Esophagus muscularis mucosa (tissue), 3 donors: ENCODE measurements at regions not wholly inside any gene's neighbourhood (a gene's known extent, or its start where the extent isn't known, plus 50 kb on each side); places are given as distances from the start of the nearest gene placed in this dataset.

Experiments used
- POLR2A ChIP-seq: fragments of 450-650 bp; IDR thresholded peaks from one replicate; pipeline ENCODE4 v1.6.1; 2017; ENCODE audit warnings: antibody characterized with exemption, moderate library complexity, mild to moderate bottlenecking, low read depth
- TF ChIP-seq, protein P1 (sequence below), 3 experiments: fragments of 200-600 bp in 2 of 3; fragments of 450-650 bp in 1 of 3; sonication (generic) in 2 of 3; IDR thresholded peaks; one replicate each; pipeline ENCODE4 v1.5.1; 2017 to 2019; ENCODE audit warnings: antibody characterized with exemption in 3 of 3, mild to moderate bottlenecking in 2 of 3, moderate library complexity in 1 of 3

DNA sequence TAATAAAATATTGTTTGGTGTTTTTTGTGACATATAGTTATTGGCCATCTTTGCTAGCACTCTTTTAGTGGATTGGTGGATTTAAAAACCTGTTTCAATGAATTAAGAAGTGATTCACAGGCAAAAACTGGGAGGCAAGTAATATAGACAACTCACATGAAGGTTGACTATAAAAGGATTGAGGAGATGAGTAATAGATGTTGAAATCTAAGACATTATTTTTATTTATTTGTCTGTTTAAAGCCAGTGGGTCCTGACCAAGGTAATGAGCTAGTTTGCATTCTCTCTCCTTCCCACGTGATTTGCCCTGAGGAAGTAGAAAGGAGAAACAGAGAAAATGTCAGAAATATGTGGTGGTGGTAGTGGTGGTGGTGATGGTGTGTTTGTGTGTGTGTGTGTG lies 351.5 kb upstream of the ZP4 start:
- TF ChIP-seq, protein P1, sequence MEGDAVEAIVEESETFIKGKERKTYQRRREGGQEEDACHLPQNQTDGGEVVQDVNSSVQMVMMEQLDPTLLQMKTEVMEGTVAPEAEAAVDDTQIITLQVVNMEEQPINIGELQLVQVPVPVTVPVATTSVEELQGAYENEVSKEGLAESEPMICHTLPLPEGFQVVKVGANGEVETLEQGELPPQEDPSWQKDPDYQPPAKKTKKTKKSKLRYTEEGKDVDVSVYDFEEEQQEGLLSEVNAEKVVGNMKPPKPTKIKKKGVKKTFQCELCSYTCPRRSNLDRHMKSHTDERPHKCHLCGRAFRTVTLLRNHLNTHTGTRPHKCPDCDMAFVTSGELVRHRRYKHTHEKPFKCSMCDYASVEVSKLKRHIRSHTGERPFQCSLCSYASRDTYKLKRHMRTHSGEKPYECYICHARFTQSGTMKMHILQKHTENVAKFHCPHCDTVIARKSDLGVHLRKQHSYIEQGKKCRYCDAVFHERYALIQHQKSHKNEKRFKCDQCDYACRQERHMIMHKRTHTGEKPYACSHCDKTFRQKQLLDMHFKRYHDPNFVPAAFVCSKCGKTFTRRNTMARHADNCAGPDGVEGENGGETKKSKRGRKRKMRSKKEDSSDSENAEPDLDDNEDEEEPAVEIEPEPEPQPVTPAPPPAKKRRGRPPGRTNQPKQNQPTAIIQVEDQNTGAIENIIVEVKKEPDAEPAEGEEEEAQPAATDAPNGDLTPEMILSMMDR (IDR thresholded peaks at IDR 0.05), result no peak
- TF ChIP-seq POLR2A, result no peak
